ENCODE measurements at regions not wholly inside any gene's neighbourhood (a gene's known extent, or its start where the extent isn't known, plus 50 kb on each side); places are given as distances from the start of the nearest gene placed in this dataset.

GRCh38 chr17:72519598-72519936 lies 398.7 kb downstream of the SOX9 start:
- no peak for TF ChIP-seq ZNF70 (CRISPR knock-in tag; IDR thresholded peaks at IDR 0.05)
- no peak for TF ChIP-seq POU6F1 (CRISPR knock-in tag; IDR thresholded peaks at IDR 0.05; ENCODE audit: borderline replicate concordance, low read depth)
- TF ChIP-seq TCF4 (CRISPR knock-in tag; IDR thresholded peaks at IDR 0.05; ENCODE audit: borderline replicate concordance) = no peak
- no peak for TF ChIP-seq TSHZ2 (CRISPR knock-in tag; IDR thresholded peaks at IDR 0.05)
- TF ChIP-seq GLIS3 (CRISPR knock-in tag; IDR thresholded peaks at IDR 0.05) = no peak
- TF ChIP-seq, protein P1, sequence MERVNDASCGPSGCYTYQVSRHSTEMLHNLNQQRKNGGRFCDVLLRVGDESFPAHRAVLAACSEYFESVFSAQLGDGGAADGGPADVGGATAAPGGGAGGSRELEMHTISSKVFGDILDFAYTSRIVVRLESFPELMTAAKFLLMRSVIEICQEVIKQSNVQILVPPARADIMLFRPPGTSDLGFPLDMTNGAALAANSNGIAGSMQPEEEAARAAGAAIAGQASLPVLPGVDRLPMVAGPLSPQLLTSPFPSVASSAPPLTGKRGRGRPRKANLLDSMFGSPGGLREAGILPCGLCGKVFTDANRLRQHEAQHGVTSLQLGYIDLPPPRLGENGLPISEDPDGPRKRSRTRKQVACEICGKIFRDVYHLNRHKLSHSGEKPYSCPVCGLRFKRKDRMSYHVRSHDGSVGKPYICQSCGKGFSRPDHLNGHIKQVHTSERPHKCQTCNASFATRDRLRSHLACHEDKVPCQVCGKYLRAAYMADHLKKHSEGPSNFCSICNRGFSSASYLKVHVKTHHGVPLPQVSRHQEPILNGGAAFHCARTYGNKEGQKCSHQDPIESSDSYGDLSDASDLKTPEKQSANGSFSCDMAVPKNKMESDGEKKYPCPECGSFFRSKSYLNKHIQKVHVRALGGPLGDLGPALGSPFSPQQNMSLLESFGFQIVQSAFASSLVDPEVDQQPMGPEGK (CRISPR knock-in tag; IDR thresholded peaks at IDR 0.05; ENCODE audit: borderline replicate concordance) = no peak
- TF ChIP-seq, protein P2, sequence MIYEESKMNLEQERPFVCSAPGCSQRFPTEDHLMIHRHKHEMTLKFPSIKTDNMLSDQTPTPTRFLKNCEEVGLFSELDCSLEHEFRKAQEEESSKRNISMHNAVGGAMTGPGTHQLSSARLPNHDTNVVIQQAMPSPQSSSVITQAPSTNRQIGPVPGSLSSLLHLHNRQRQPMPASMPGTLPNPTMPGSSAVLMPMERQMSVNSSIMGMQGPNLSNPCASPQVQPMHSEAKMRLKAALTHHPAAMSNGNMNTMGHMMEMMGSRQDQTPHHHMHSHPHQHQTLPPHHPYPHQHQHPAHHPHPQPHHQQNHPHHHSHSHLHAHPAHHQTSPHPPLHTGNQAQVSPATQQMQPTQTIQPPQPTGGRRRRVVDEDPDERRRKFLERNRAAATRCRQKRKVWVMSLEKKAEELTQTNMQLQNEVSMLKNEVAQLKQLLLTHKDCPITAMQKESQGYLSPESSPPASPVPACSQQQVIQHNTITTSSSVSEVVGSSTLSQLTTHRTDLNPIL (CRISPR knock-in tag; IDR thresholded peaks at IDR 0.05; ENCODE audit: low read depth) = no peak
- TF ChIP-seq ESRRG (CRISPR knock-in tag; IDR thresholded peaks at IDR 0.05) = no peak
- no peak for TF ChIP-seq ZFP30 (CRISPR knock-in tag; IDR thresholded peaks at IDR 0.05)
- TF ChIP-seq OSR1 (CRISPR knock-in tag; IDR thresholded peaks at IDR 0.05) = no peak
- TF ChIP-seq ZC3H10 (CRISPR knock-in tag; IDR thresholded peaks at IDR 0.05) = no peak
- TF ChIP-seq RARB (CRISPR knock-in tag; IDR thresholded peaks at IDR 0.05) = no peak
- no peak for TF ChIP-seq ZNF8 (CRISPR knock-in tag; IDR thresholded peaks at IDR 0.05)
- TF ChIP-seq, protein P3, sequence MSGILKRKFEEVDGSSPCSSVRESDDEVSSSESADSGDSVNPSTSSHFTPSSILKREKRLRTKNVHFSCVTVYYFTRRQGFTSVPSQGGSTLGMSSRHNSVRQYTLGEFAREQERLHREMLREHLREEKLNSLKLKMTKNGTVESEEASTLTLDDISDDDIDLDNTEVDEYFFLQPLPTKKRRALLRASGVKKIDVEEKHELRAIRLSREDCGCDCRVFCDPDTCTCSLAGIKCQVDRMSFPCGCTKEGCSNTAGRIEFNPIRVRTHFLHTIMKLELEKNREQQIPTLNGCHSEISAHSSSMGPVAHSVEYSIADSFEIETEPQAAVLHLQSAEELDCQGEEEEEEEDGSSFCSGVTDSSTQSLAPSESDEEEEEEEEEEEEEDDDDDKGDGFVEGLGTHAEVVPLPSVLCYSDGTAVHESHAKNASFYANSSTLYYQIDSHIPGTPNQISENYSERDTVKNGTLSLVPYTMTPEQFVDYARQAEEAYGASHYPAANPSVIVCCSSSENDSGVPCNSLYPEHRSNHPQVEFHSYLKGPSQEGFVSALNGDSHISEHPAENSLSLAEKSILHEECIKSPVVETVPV (CRISPR knock-in tag; IDR thresholded peaks at IDR 0.05) = no peak
